Esophagus squamous epithelium (tissue), 5 donors: ENCODE measurements at regions not wholly inside any gene's neighbourhood (a gene's known extent, or its start where the extent isn't known, plus 50 kb on each side); places are given as distances from the start of the nearest gene placed in this dataset.

ENCODE experiments used
- DNase-seq: peaks from one replicate; lab custom pipeline; 2025; lab: John Stamatoyannopoulos, UW
- H3K27ac ChIP-seq, 4 donors: fragments of 200-600 bp; sonication (generic); one replicate each; pipeline ENCODE4 v1.5.1; 2016 to 2019; ENCODE audit warnings: mild to moderate bottlenecking in 1 of 4
- H3K27me3 ChIP-seq, 4 donors: fragments of 200-600 bp; sonication (generic); 1 replicate in 3 of 4; 2 replicates in 1 of 4; pipeline versions ENCODE4 v1.5.1 to v1.6.0; 2017 to 2021; ENCODE audit warnings: antibody characterized with exemption in 1 of 4
- H3K36me3 ChIP-seq, 3 donors: fragments of 200-600 bp; sonication (generic); one replicate each; pipeline ENCODE4 v1.5.1; 2016 to 2019
- H3K4me1 ChIP-seq, 3 donors: fragments of 200-600 bp; sonication (generic); one replicate each; pipeline ENCODE4 v1.5.1; 2017 to 2019
- H3K4me3 ChIP-seq, 4 donors: fragments of 200-600 bp; sonication (generic); 1 replicate in 3 of 4; 2 replicates in 1 of 4; pipeline ENCODE4 v1.5.1; 2016 to 2019; ENCODE audit warnings: mild to moderate bottlenecking in 2 of 4, moderate library complexity in 1 of 4
- H3K9me3 ChIP-seq, 3 donors: fragments of 200-600 bp; sonication (generic); one replicate each; pipeline ENCODE4 v1.5.1; 2016 to 2019
- CTCF ChIP-seq, 6 experiments: fragments of 450-650 bp in 4 of 6; fragments of 200-600 bp in 2 of 6; sonication (generic) in 2 of 6; IDR thresholded peaks; one replicate each; pipeline ENCODE4 v1.5.1; 2016 to 2019; ENCODE audit warnings: antibody characterized with exemption in 6 of 6, mild to moderate bottlenecking in 4 of 6, moderate library complexity in 4 of 6
- POLR2A ChIP-seq, 4 donors: fragments of 450-650 bp; IDR thresholded peaks; one replicate each; pipeline ENCODE4 v1.6.1; 2017; ENCODE audit warnings: antibody characterized with exemption in 4 of 4, mild to moderate bottlenecking in 4 of 4, moderate library complexity in 3 of 4
- WGBS, 2 donors: methylation state at CpG; one replicate each; pipeline ENCODE4 v1.1.5; 2018; 5-methylcytosine and 5-hydroxymethylcytosine counted together
- intact Hi-C: fragments of 100-400 bp; cut with DNase I; formaldehyde crosslinking; loops from one replicate; pipeline ENCODE4 v1.15.0; 2022
- donor health status: DM: yes; HTN: yes; CAD: no.

DNA sequence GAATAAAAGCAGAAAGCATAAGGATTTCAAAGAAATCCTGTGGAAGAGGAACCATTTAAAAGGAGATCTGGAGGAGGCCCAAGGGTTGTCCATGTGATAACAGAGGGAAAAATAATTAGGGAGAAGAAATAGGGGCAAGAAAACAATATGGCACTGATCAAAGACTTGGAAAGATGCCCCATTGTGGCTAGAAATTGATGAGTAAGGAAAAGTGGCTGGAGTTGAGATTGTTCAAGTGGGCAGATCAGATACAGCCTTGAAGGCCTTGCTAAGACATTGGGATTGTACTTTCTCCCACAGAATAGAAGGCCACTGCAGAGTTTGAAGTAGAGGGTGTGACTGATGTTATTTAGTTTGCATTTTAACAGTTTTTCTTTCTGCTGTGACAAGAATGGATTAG lies 213.3 kb downstream of the CBLN4 start:
- Histone ChIP-seq H3K27me3 (no peaks in the 10 kb centered on the region), H3K36me3 (no peaks in the 10 kb centered on the region), H3K4me1 (no peaks in the 10 kb centered on the region), H3K27ac (no peak overlapping the region), H3K9me3 (no peaks in the 10 kb centered on the region), H3K4me3 (no peak overlapping the region)
- no peak for TF ChIP-seq CTCF (IDR thresholded peaks at IDR 0.05)
- TF ChIP-seq POLR2A (IDR thresholded peaks at IDR 0.05), result no peak
- DNase-seq, result no peak
- intact Hi-C loops, result no loop called here

DNA sequence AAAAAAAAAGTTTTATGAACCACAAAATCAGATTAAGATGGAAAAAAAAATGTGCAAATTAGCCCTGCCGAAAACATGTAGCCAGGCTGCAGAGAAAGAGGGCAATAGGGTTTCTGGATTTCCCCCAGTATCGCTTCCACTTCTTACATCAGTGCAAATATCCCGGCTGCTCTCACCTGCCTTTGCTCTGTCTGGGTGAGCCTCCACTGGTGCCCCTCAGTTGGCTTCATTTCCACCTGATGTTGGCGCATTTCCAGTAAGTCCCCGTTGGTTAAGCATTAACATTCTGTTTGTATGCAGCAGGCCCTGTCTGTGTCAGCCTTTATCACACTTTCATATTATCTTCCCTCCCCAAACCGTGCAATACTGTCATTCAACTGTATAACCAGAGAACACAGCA lies 215.1 kb downstream of the CBLN4 start:
- Histone ChIP-seq H3K4me3 (no peak overlapping the region), H3K9me3 (no peaks in the 10 kb centered on the region), H3K27me3 (no peaks in the 10 kb centered on the region), H3K27ac (no peak overlapping the region), H3K36me3 (no peaks in the 10 kb centered on the region), H3K4me1 (no peaks in the 10 kb centered on the region)
- WGBS, 2 donors, result 61 to 66% methylated on average over 6 of the region's 6 CpGs
- intact Hi-C loops, result no loop called here
- DNase-seq, result no peak
- no peak for TF ChIP-seq CTCF (IDR thresholded peaks at IDR 0.05)
- no peak for TF ChIP-seq POLR2A (IDR thresholded peaks at IDR 0.05)

- Histone ChIP-seq H3K27ac (no peak overlapping the region), H3K4me1 (peaks cover 0 to 9% (median 0%) of the 10 kb centered on the region in 3 donors), H3K27me3 (no peaks in the 10 kb centered on the region), H3K9me3 (no peaks in the 10 kb centered on the region), H3K4me3 (no peak overlapping the region), H3K36me3 (no peaks in the 10 kb centered on the region)
- TF ChIP-seq POLR2A (IDR thresholded peaks at IDR 0.05), result no peak
- no peak for TF ChIP-seq CTCF (IDR thresholded peaks at IDR 0.05)
- 37 to 50% methylated on average over 2 of the region's 2 CpGs for WGBS, 2 donors
- intact Hi-C loops, result no loop called here
- DNase-seq, result no peak
Measured at GRCh38 chr20:55784036-55784435, 221.3 kb downstream of the CBLN4 start.

DNA sequence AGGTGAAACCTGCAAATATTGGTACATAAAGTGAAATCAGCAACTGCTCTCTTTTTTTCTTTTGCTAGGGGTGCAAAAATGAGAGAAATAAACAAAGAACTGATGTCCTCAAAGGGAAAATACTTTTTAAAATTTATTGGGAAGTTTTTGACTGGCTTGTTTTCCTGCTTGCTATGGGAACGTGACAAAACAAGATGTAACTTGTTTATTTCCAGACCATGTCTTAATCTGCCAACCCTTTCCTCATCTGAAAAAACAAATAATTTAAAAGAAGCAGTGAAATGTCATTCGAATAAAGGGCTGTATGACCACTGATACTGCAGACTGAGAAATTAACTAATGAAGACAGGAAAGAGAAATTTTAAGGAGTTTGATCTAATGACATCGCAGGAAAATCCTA lies 221.9 kb downstream of the CBLN4 start:
- Histone ChIP-seq H3K36me3 (no peaks in the 10 kb centered on the region), H3K4me3 (peak overlapping the region in 1 of 4 donors; percentile 2), H3K4me1 (peaks cover 0 to 9% (median 0%) of the 10 kb centered on the region in 3 donors), H3K27ac (no peak overlapping the region), H3K27me3 (no peaks in the 10 kb centered on the region), H3K9me3 (no peaks in the 10 kb centered on the region)
- TF ChIP-seq POLR2A (IDR thresholded peaks at IDR 0.05) (no peak), CTCF (IDR thresholded peaks at IDR 0.05) (no peak)
- DNase-seq, result no peak
- 34 to 41% methylated on average over 3 of the region's 3 CpGs for WGBS, 2 donors
- intact Hi-C loops, result no loop called here

- Histone ChIP-seq H3K27ac (no peak overlapping the region), H3K4me1 (peaks cover 0 to 9% (median 0%) of the 10 kb centered on the region in 3 donors), H3K9me3 (no peaks in the 10 kb centered on the region), H3K27me3 (no peaks in the 10 kb centered on the region), H3K36me3 (no peaks in the 10 kb centered on the region), H3K4me3 (peak overlapping the region in 1 of 4 donors; percentile 2)
- no peak for TF ChIP-seq CTCF (IDR thresholded peaks at IDR 0.05)
- TF ChIP-seq POLR2A (IDR thresholded peaks at IDR 0.05), result no peak
- DNase-seq, result no peak
- intact Hi-C loops, result no loop called here
- 19% methylated on average over 8 of the region's 8 CpGs for WGBS, 2 donors
Measured at GRCh38 chr20:55782912-55783253, 222.4 kb downstream of the CBLN4 start.
